ENCODE measurements at regions not wholly inside any gene's neighbourhood (a gene's known extent, or its start where the extent isn't known, plus 50 kb on each side); places are given as distances from the start of the nearest gene placed in this dataset.

- DNase-seq (ENCODE audit: low read depth) = no peak
- Histone ChIP-seq H3K4me3 (ENCODE audit: low read length) (no peak overlapping the region), H3K9ac (ENCODE audit: low read length) (no peak overlapping the region), H3K36me3 (ENCODE audit: control insufficient read depth, insufficient read depth, low read length, severe bottlenecking) (no peaks in the 10 kb centered on the region), H3K4me1 (ENCODE audit: control insufficient read depth, insufficient read depth, low read length) (no peaks in the 10 kb centered on the region), H3K27me3 (replicated peaks; ENCODE audit: control insufficient read depth, insufficient read depth, low read length) (peaks cover 15% of the 10 kb centered on the region), H3K9me3 (ENCODE audit: control insufficient read depth, low read length) (no peaks in the 10 kb centered on the region)
These were observed 322.8 kb downstream of the ZSWIM6 start for GRCh38 chr5:61654876-61655275.

GRCh38 chr5:61657010-61657409 is 325.0 kb downstream of the ZSWIM6 start:
- Histone ChIP-seq H3K4me3 (ENCODE audit: low read length) (no peak overlapping the region), H3K9me3 (ENCODE audit: control insufficient read depth, low read length) (no peaks in the 10 kb centered on the region), H3K9ac (ENCODE audit: low read length) (no peak overlapping the region), H3K27me3 (replicated peaks; ENCODE audit: control insufficient read depth, insufficient read depth, low read length) (peaks cover 24% of the 10 kb centered on the region), H3K36me3 (ENCODE audit: control insufficient read depth, insufficient read depth, low read length, severe bottlenecking) (no peaks in the 10 kb centered on the region), H3K4me1 (ENCODE audit: control insufficient read depth, insufficient read depth, low read length) (no peaks in the 10 kb centered on the region)
- no peak for DNase-seq (ENCODE audit: low read depth)

- Histone ChIP-seq H3K36me3 (ENCODE audit: control insufficient read depth, insufficient read depth, low read length, severe bottlenecking) (no peaks in the 10 kb centered on the region), H3K4me3 (ENCODE audit: low read length) (no peak overlapping the region), H3K9me3 (ENCODE audit: control insufficient read depth, low read length) (no peaks in the 10 kb centered on the region), H3K27me3 (replicated peaks; ENCODE audit: control insufficient read depth, insufficient read depth, low read length) (peaks cover 29% of the 10 kb centered on the region), H3K9ac (ENCODE audit: low read length) (no peak overlapping the region), H3K4me1 (ENCODE audit: control insufficient read depth, insufficient read depth, low read length) (no peaks in the 10 kb centered on the region)
- no peak for DNase-seq (ENCODE audit: low read depth)
These were observed 325.6 kb downstream of the ZSWIM6 start for GRCh38 chr5:61657686-61658085.

GRCh38 chr5:61658592-61659008 is 326.5 kb downstream of the ZSWIM6 start:
- Histone ChIP-seq H3K27me3 (replicated peaks; ENCODE audit: control insufficient read depth, insufficient read depth, low read length) (peaks cover 34% of the 10 kb centered on the region), H3K36me3 (ENCODE audit: control insufficient read depth, insufficient read depth, low read length, severe bottlenecking) (no peaks in the 10 kb centered on the region), H3K9ac (ENCODE audit: low read length) (no peak overlapping the region), H3K4me3 (ENCODE audit: low read length) (no peak overlapping the region), H3K9me3 (ENCODE audit: control insufficient read depth, low read length) (no peaks in the 10 kb centered on the region), H3K4me1 (ENCODE audit: control insufficient read depth, insufficient read depth, low read length) (no peaks in the 10 kb centered on the region)
- DNase-seq (ENCODE audit: low read depth) = peak; percentile 89

- Histone ChIP-seq H3K4me3 (ENCODE audit: low read length) (no peak overlapping the region), H3K9ac (ENCODE audit: low read length) (no peak overlapping the region), H3K4me1 (ENCODE audit: control insufficient read depth, insufficient read depth, low read length) (no peaks in the 10 kb centered on the region), H3K9me3 (ENCODE audit: control insufficient read depth, low read length) (no peaks in the 10 kb centered on the region), H3K36me3 (ENCODE audit: control insufficient read depth, insufficient read depth, low read length, severe bottlenecking) (no peaks in the 10 kb centered on the region), H3K27me3 (replicated peaks; ENCODE audit: control insufficient read depth, insufficient read depth, low read length) (peaks cover 38% of the 10 kb centered on the region)
- no peak for DNase-seq (ENCODE audit: low read depth)
These were observed 327.2 kb downstream of the ZSWIM6 start for GRCh38 chr5:61659221-61659696.

GRCh38 chr5:61662670-61663069 is 330.6 kb downstream of the ZSWIM6 start:
- Histone ChIP-seq H3K9me3 (ENCODE audit: control insufficient read depth, low read length) (no peaks in the 10 kb centered on the region), H3K27me3 (replicated peaks; ENCODE audit: control insufficient read depth, insufficient read depth, low read length) (peaks cover 39% of the 10 kb centered on the region), H3K4me3 (ENCODE audit: low read length) (no peak overlapping the region), H3K9ac (ENCODE audit: low read length) (no peak overlapping the region), H3K4me1 (ENCODE audit: control insufficient read depth, insufficient read depth, low read length) (peaks cover 3% of the 10 kb centered on the region), H3K36me3 (ENCODE audit: control insufficient read depth, insufficient read depth, low read length, severe bottlenecking) (no peaks in the 10 kb centered on the region)
- no peak for DNase-seq (ENCODE audit: low read depth)

- Histone ChIP-seq H3K9me3 (ENCODE audit: control insufficient read depth, low read length) (no peaks in the 10 kb centered on the region), H3K4me1 (ENCODE audit: control insufficient read depth, insufficient read depth, low read length) (peaks cover 4% of the 10 kb centered on the region), H3K4me3 (ENCODE audit: low read length) (no peak overlapping the region), H3K36me3 (ENCODE audit: control insufficient read depth, insufficient read depth, low read length, severe bottlenecking) (no peaks in the 10 kb centered on the region), H3K9ac (ENCODE audit: low read length) (no peak overlapping the region), H3K27me3 (replicated peaks; ENCODE audit: control insufficient read depth, insufficient read depth, low read length) (peaks cover 35% of the 10 kb centered on the region)
- DNase-seq (ENCODE audit: low read depth) = no peak
These were observed 334.1 kb downstream of the ZSWIM6 start for GRCh38 chr5:61666064-61666621.

- Histone ChIP-seq H3K4me1 (ENCODE audit: control insufficient read depth, insufficient read depth, low read length) (peaks cover 4% of the 10 kb centered on the region), H3K36me3 (ENCODE audit: control insufficient read depth, insufficient read depth, low read length, severe bottlenecking) (no peaks in the 10 kb centered on the region), H3K9me3 (ENCODE audit: control insufficient read depth, low read length) (no peaks in the 10 kb centered on the region), H3K4me3 (ENCODE audit: low read length) (no peak overlapping the region), H3K9ac (ENCODE audit: low read length) (no peak overlapping the region), H3K27me3 (replicated peaks; ENCODE audit: control insufficient read depth, insufficient read depth, low read length) (peaks cover 24% of the 10 kb centered on the region)
- DNase-seq (ENCODE audit: low read depth) = no peak
These were observed 335.6 kb downstream of the ZSWIM6 start for GRCh38 chr5:61667525-61668218.

GRCh38 chr5:61669531-61669930 is 337.5 kb downstream of the ZSWIM6 start:
- DNase-seq (ENCODE audit: low read depth) = peak; percentile 17
- Histone ChIP-seq H3K27me3 (replicated peaks; ENCODE audit: control insufficient read depth, insufficient read depth, low read length) (peaks cover 18% of the 10 kb centered on the region), H3K4me3 (ENCODE audit: low read length) (no peak overlapping the region), H3K36me3 (ENCODE audit: control insufficient read depth, insufficient read depth, low read length, severe bottlenecking) (no peaks in the 10 kb centered on the region), H3K9ac (ENCODE audit: low read length) (no peak overlapping the region), H3K9me3 (ENCODE audit: control insufficient read depth, low read length) (no peaks in the 10 kb centered on the region), H3K4me1 (ENCODE audit: control insufficient read depth, insufficient read depth, low read length) (peaks cover 4% of the 10 kb centered on the region)

GRCh38 chr5:61670941-61671340 is 338.9 kb downstream of the ZSWIM6 start:
- Histone ChIP-seq H3K4me3 (ENCODE audit: low read length) (no peak overlapping the region), H3K9me3 (ENCODE audit: control insufficient read depth, low read length) (no peaks in the 10 kb centered on the region), H3K4me1 (ENCODE audit: control insufficient read depth, insufficient read depth, low read length) (peaks cover 4% of the 10 kb centered on the region), H3K9ac (ENCODE audit: low read length) (no peak overlapping the region), H3K27me3 (replicated peaks; ENCODE audit: control insufficient read depth, insufficient read depth, low read length) (peaks cover 26% of the 10 kb centered on the region), H3K36me3 (ENCODE audit: control insufficient read depth, insufficient read depth, low read length, severe bottlenecking) (no peaks in the 10 kb centered on the region)
- no peak for DNase-seq (ENCODE audit: low read depth)

GRCh38 chr5:61673007-61673735 is 341.1 kb downstream of the ZSWIM6 start:
- DNase-seq (ENCODE audit: low read depth) = peak; percentile 12
- Histone ChIP-seq H3K9ac (ENCODE audit: low read length) (no peak overlapping the region), H3K4me1 (ENCODE audit: control insufficient read depth, insufficient read depth, low read length) (no peaks in the 10 kb centered on the region), H3K27me3 (replicated peaks; ENCODE audit: control insufficient read depth, insufficient read depth, low read length) (peaks cover 22% of the 10 kb centered on the region), H3K9me3 (ENCODE audit: control insufficient read depth, low read length) (no peaks in the 10 kb centered on the region), H3K36me3 (ENCODE audit: control insufficient read depth, insufficient read depth, low read length, severe bottlenecking) (no peaks in the 10 kb centered on the region), H3K4me3 (ENCODE audit: low read length) (no peak overlapping the region)

Data from adipocyte (in vitro differentiated cells).